ENCODE measurements at regions not wholly inside any gene's neighbourhood (a gene's known extent, or its start where the extent isn't known, plus 50 kb on each side); places are given as distances from the start of the nearest gene placed in this dataset.

GRCh38 chr10:61338146-61338545 lies 115.0 kb downstream of the TMEM26 start:
- Histone ChIP-seq H3K4me3 (ENCODE audit: insufficient read depth, low read depth, low read length) (no peak overlapping the region), H4K91ac (ENCODE audit: insufficient read depth, low read depth, low read length) (no peak overlapping the region), H3K27ac (ENCODE audit: insufficient read depth, low read length) (no peak overlapping the region), H4K20me1 (ENCODE audit: insufficient read depth, low read length) (no peaks in the 10 kb centered on the region), H3K9me1 (ENCODE audit: insufficient read depth, low read length) (no peaks in the 10 kb centered on the region), H3K27me3 (ENCODE audit: control insufficient read depth, insufficient read depth, low read length) (no peaks in the 10 kb centered on the region; the same call in 1 of the 2 replicates), H2AK9ac (replicated peaks; ENCODE audit: low read depth, low read length, poor library complexity) (no peak overlapping the region), H4K8ac (ENCODE audit: low read depth in 2 of 2, low read length in 2 of 2) (no peak overlapping the region), H2BK20ac (ENCODE audit: low read depth, low read length) (no peak overlapping the region), H3K18ac (ENCODE audit: low read depth, low read length) (no peak overlapping the region), H3K9ac (ENCODE audit: low read depth, low read length) (no peak overlapping the region), H2BK120ac (ENCODE audit: low read depth, low read length) (no peak overlapping the region), H3K4ac (ENCODE audit: low read depth, low read length) (no peak overlapping the region), H3K56ac (ENCODE audit: extremely low read depth, insufficient read depth, low read length) (no peak overlapping the region), H3K4me1 (ENCODE audit: control insufficient read depth, insufficient read depth, low read length) (no peaks in the 10 kb centered on the region), H3K4me2 (ENCODE audit: low read depth, low read length) (no peak overlapping the region), H2AFZ (replicated peaks; ENCODE audit: low read length, poor library complexity) (no peak overlapping the region), H2AK5ac (ENCODE audit: low read depth, low read length) (no peak overlapping the region), H2BK15ac (ENCODE audit: low read depth, low read length) (no peak overlapping the region), H2BK5ac (ENCODE audit: low read depth, low read length, poor library complexity, severe bottlenecking) (no peak overlapping the region), H3K36me3 (ENCODE audit: control insufficient read depth, insufficient read depth, low read length) (no peaks in the 10 kb centered on the region), H3K23ac (ENCODE audit: low read depth, low read length) (no peak overlapping the region), H4K5ac (ENCODE audit: low read depth, low read length) (no peak overlapping the region), H3K14ac (replicated peaks; ENCODE audit: low read depth, low read length) (no peak overlapping the region), H3K9me3 (ENCODE audit: control insufficient read depth, insufficient read depth, low read length) (no peaks in the 10 kb centered on the region), H3K79me1 (ENCODE audit: low read depth in 1 of 2, low read length in 2 of 2) (no peaks in the 10 kb centered on the region)
- dilution Hi-C loops (cut with HindIII; ENCODE audit: low sequenced_read_pairs, unreplicated experiment) (no loop called here), in situ Hi-C loops (cut with MboI; ENCODE audit: low sequenced_read_pairs) (no loop called here), intact Hi-C loops (cut with micrococcal nuclease) (no loop called here)
- TF ChIP-seq RFX5 (IDR thresholded peaks at IDR 0.05; ENCODE audit: low read depth, low read length) = no peak
- WGBS, 2 experiments (ENCODE audit: extremely low coverage in 2 of 2, insufficient read length in 1 of 2) = no CpG with 5 or more reads among the region's 1 CpG
- ChIA-PET CTCF (no interaction called here), POLR2A (ENCODE audit: unreplicated experiment) (no interaction called here)
- no peak for ATAC-seq (ENCODE audit: low read depth)
- DNase-seq = no peak
- BruUV-seq (replicated peaks) = no TSS peak
